ENCODE measurements at regions not wholly inside any gene's neighbourhood (a gene's known extent, or its start where the extent isn't known, plus 50 kb on each side); places are given as distances from the start of the nearest gene placed in this dataset.

- TF ChIP-seq, protein P1, sequence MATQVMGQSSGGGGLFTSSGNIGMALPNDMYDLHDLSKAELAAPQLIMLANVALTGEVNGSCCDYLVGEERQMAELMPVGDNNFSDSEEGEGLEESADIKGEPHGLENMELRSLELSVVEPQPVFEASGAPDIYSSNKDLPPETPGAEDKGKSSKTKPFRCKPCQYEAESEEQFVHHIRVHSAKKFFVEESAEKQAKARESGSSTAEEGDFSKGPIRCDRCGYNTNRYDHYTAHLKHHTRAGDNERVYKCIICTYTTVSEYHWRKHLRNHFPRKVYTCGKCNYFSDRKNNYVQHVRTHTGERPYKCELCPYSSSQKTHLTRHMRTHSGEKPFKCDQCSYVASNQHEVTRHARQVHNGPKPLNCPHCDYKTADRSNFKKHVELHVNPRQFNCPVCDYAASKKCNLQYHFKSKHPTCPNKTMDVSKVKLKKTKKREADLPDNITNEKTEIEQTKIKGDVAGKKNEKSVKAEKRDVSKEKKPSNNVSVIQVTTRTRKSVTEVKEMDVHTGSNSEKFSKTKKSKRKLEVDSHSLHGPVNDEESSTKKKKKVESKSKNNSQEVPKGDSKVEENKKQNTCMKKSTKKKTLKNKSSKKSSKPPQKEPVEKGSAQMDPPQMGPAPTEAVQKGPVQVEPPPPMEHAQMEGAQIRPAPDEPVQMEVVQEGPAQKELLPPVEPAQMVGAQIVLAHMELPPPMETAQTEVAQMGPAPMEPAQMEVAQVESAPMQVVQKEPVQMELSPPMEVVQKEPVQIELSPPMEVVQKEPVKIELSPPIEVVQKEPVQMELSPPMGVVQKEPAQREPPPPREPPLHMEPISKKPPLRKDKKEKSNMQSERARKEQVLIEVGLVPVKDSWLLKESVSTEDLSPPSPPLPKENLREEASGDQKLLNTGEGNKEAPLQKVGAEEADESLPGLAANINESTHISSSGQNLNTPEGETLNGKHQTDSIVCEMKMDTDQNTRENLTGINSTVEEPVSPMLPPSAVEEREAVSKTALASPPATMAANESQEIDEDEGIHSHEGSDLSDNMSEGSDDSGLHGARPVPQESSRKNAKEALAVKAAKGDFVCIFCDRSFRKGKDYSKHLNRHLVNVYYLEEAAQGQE (IDR thresholded peaks at IDR 0.05): no peak
Measured at GRCh38 chr1:177476676-177477075, 305.9 kb downstream of the BRINP2 start (continued).

GRCh38 chr1:177472567-177472966 is 301.8 kb downstream of the BRINP2 start:
- H3K36me3 ChIP-seq (ENCODE audit: control insufficient read depth in 4 of 4, insufficient read depth in 3 of 4, low read depth in 1 of 4, low read length in 3 of 4): no peaks in the 10 kb centered on the region
- H3K9me3 ChIP-seq (ENCODE audit: control insufficient read depth in 4 of 4, low read length in 3 of 4): no peaks in the 10 kb centered on the region
- no peak overlapping the region for H3K4me3 ChIP-seq (ENCODE audit: low read depth in 1 of 3, low read length in 3 of 3)
- no peak for DNase-seq (ENCODE audit: low spot score)
- no peaks in the 10 kb centered on the region for H3K27me3 ChIP-seq (ENCODE audit: control insufficient read depth in 4 of 4, insufficient read depth in 4 of 4, low read length in 3 of 4)
- H3K4me1 ChIP-seq (ENCODE audit: control insufficient read depth in 4 of 4, insufficient read depth in 4 of 4, low read length in 3 of 4): no peaks in the 10 kb centered on the region
- 88% methylated on average over 1 of the region's 1 CpG for WGBS
- no peak overlapping the region for H3K27ac ChIP-seq (ENCODE audit: low read depth in 1 of 2, low read length in 2 of 2)
- no peak overlapping the region for H3K9ac ChIP-seq (ENCODE audit: low read depth in 1 of 2, low read length in 2 of 2)
- no peak for TF ChIP-seq YY1 (IDR thresholded peaks at IDR 0.05)
- no peak for TF ChIP-seq ATF3 (IDR thresholded peaks at IDR 0.05)
- no peak for TF ChIP-seq FOXA1 (IDR thresholded peaks at IDR 0.05)
- no peak for TF ChIP-seq TAF1 (conservative IDR thresholded peaks at IDR 0.05)
- TF ChIP-seq, protein P2, sequence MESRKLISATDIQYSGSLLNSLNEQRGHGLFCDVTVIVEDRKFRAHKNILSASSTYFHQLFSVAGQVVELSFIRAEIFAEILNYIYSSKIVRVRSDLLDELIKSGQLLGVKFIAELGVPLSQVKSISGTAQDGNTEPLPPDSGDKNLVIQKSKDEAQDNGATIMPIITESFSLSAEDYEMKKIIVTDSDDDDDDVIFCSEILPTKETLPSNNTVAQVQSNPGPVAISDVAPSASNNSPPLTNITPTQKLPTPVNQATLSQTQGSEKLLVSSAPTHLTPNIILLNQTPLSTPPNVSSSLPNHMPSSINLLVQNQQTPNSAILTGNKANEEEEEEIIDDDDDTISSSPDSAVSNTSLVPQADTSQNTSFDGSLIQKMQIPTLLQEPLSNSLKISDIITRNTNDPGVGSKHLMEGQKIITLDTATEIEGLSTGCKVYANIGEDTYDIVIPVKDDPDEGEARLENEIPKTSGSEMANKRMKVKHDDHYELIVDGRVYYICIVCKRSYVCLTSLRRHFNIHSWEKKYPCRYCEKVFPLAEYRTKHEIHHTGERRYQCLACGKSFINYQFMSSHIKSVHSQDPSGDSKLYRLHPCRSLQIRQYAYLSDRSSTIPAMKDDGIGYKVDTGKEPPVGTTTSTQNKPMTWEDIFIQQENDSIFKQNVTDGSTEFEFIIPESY (IDR thresholded peaks at IDR 0.05): no peak
- no peak for TF ChIP-seq GABPA (IDR thresholded peaks at IDR 0.05 in 1 of 2, conservative IDR thresholded peaks at IDR 0.05 in 1 of 2)
- no peak for TF ChIP-seq MAX (IDR thresholded peaks at IDR 0.05)
- TF ChIP-seq FOXA2 (IDR thresholded peaks at IDR 0.05): no peak
- TF ChIP-seq JUND (IDR thresholded peaks at IDR 0.05): no peak
- TF ChIP-seq RAD21 (IDR thresholded peaks at IDR 0.05): no peak
- TF ChIP-seq SP1 (IDR thresholded peaks at IDR 0.05): no peak
- no peak for TF ChIP-seq HNF4G (IDR thresholded peaks at IDR 0.05)
- TF ChIP-seq, protein P1 (IDR thresholded peaks at IDR 0.05): no peak
- TF ChIP-seq CTCF (IDR thresholded peaks at IDR 0.05; ENCODE audit: low read depth, low read length, missing input control): no peak
- no peak for TF ChIP-seq EGR1 (IDR thresholded peaks at IDR 0.05; ENCODE audit: low read depth in 2 of 2)
- no peak for TF ChIP-seq RXRA (IDR thresholded peaks at IDR 0.05)
- no peak for TF ChIP-seq HNF4A (conservative IDR thresholded peaks at IDR 0.05)
